WERI-Rb-1 (cell line): ENCODE measurements at regions not wholly inside any gene's neighbourhood (a gene's known extent, or its start where the extent isn't known, plus 50 kb on each side); places are given as distances from the start of the nearest gene placed in this dataset.
"Not testable (repeated sequence)": the region's sequence is repeated elsewhere in the genome, so short reads cannot be mapped to it uniquely, and the experiment has no call there.

ENCODE experiments used
- DNase-seq: peaks from one replicate; pipeline ENCODE4 v3.0.0-alpha.2; 2020
- H3K27ac ChIP-seq: fragments of 250-450 bp; sonication (Bioruptor Pico); 2 replicates; pipeline ENCODE4 v1.5.1; 2020; ENCODE audit warnings: mild to moderate bottlenecking, moderate library complexity
- H3K27me3 ChIP-seq: fragments of 250-450 bp; sonication (Bioruptor Pico); 2 replicates; pipeline ENCODE4 v1.5.1; 2021; ENCODE audit warnings: mild to moderate bottlenecking, low read depth, moderate library complexity; ENCODE audit not compliant: insufficient read depth, severe bottlenecking
- H3K36me3 ChIP-seq: fragments of 250-450 bp; sonication (Bioruptor Pico); 2 replicates; pipeline ENCODE4 v1.5.1; 2020; ENCODE audit warnings: mild to moderate bottlenecking, moderate library complexity
- H3K4me3 ChIP-seq: 2 replicates; pipeline ENCODE4 v1.5.1; 2011; ENCODE audit warnings: low read depth, mild to moderate bottlenecking, control low read depth, low read length
- H3K9me3 ChIP-seq: fragments of 250-450 bp; sonication (Bioruptor Pico); 2 replicates; pipeline ENCODE4 v1.5.1; 2021; ENCODE audit warnings: mild to moderate bottlenecking, moderate library complexity; ENCODE audit not compliant: severe bottlenecking
- CTCF ChIP-seq: IDR thresholded peaks from 2 replicates; pipeline ENCODE4 v1.5.1; 2011; ENCODE audit warnings: low read depth, mild to moderate bottlenecking, control low read depth, inconsistent platforms, low read length

- TF ChIP-seq CTCF: no peak
- H3K27me3 ChIP-seq: peaks cover 34% of the 10 kb centered on the region
- no peak overlapping the region for H3K27ac ChIP-seq
- no peaks in the 10 kb centered on the region for H3K36me3 ChIP-seq
- no peak for DNase-seq
- H3K4me3 ChIP-seq: no peak overlapping the region
- H3K9me3 ChIP-seq: no peaks in the 10 kb centered on the region
Observed at GRCh38 chr16:13727943-13728342, 192.0 kb upstream of the ERCC4 start.

- no peak overlapping the region for H3K27ac ChIP-seq
- H3K4me3 ChIP-seq: no peak overlapping the region
- H3K9me3 ChIP-seq: no peaks in the 10 kb centered on the region
- no peak for TF ChIP-seq CTCF
- peaks cover 34% of the 10 kb centered on the region for H3K27me3 ChIP-seq
- H3K36me3 ChIP-seq: no peaks in the 10 kb centered on the region
- DNase-seq: no peak
Observed at GRCh38 chr16:13733561-13733960, 186.4 kb upstream of the ERCC4 start.

GRCh38 chr16:13739621-13740373 lies 180.2 kb upstream of the ERCC4 start:
- H3K27me3 ChIP-seq: peaks cover 18% of the 10 kb centered on the region
- H3K27ac ChIP-seq, H3K36me3 ChIP-seq, H3K4me3 ChIP-seq, H3K9me3 ChIP-seq: not testable (repeated sequence)
- TF ChIP-seq CTCF: peak; percentile 52
- peak; percentile 37 for DNase-seq

GRCh38 chr16:13742928-13743327 lies 177.0 kb upstream of the ERCC4 start:
- Histone ChIP-seq H3K36me3 (no peaks in the 10 kb centered on the region), H3K9me3 (peaks cover 2% of the 10 kb centered on the region), H3K27me3 (peaks cover 10% of the 10 kb centered on the region), H3K27ac (no peak overlapping the region), H3K4me3 (no peak overlapping the region)
- no peak for TF ChIP-seq CTCF
- DNase-seq: no peak

GRCh38 chr16:13743571-13743970 lies 176.4 kb upstream of the ERCC4 start:
- H3K9me3 ChIP-seq: peaks cover 2% of the 10 kb centered on the region
- DNase-seq: no peak
- no peak overlapping the region for H3K27ac ChIP-seq
- TF ChIP-seq CTCF: no peak
- peaks cover 7% of the 10 kb centered on the region for H3K27me3 ChIP-seq
- H3K36me3 ChIP-seq: no peaks in the 10 kb centered on the region
- H3K4me3 ChIP-seq: no peak overlapping the region
